GM12865 (cell line): ENCODE measurements at regions not wholly inside any gene's neighbourhood (a gene's known extent, or its start where the extent isn't known, plus 50 kb on each side); places are given as distances from the start of the nearest gene placed in this dataset.

Experiments
- DNase-seq: peaks from one replicate; pipeline ENCODE4 v3.0.0; 2010; ENCODE audit warnings: low read depth
- H3K4me3 ChIP-seq: 2 replicates; pipeline ENCODE4 v1.5.1; 2011; ENCODE audit warnings: mild to moderate bottlenecking, low read depth, low read length, control low read depth
- TF ChIP-seq, protein P1 (sequence below): IDR thresholded peaks from 2 replicates; pipeline ENCODE4 v1.5.1; 2011; ENCODE audit warnings: low read length, control low read depth, low read depth, inconsistent platforms; ENCODE audit not compliant: insufficient read depth; ENCODE audit errors: missing control alignments

DNA sequence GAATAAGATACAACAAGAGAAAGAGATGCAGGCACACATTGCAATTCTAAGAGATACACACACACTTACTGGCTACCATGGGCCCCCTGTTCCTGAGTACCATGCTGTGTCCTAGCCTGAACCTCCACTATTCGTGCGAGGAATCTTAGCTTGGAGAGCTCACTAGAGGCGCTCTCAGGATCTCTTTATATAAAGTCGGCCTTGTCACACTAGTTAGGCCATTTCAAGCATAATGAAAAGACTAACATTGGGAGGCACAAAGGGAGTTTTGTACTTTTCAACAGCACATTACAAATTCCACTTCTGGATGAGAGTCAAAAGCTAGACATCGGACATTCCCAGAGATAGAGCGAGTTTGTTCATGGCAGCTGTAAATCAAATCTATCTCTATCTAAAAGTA is 365.2 kb downstream of the DSEL start:
- no peak overlapping the region for H3K4me3 ChIP-seq
- TF ChIP-seq, protein P1, sequence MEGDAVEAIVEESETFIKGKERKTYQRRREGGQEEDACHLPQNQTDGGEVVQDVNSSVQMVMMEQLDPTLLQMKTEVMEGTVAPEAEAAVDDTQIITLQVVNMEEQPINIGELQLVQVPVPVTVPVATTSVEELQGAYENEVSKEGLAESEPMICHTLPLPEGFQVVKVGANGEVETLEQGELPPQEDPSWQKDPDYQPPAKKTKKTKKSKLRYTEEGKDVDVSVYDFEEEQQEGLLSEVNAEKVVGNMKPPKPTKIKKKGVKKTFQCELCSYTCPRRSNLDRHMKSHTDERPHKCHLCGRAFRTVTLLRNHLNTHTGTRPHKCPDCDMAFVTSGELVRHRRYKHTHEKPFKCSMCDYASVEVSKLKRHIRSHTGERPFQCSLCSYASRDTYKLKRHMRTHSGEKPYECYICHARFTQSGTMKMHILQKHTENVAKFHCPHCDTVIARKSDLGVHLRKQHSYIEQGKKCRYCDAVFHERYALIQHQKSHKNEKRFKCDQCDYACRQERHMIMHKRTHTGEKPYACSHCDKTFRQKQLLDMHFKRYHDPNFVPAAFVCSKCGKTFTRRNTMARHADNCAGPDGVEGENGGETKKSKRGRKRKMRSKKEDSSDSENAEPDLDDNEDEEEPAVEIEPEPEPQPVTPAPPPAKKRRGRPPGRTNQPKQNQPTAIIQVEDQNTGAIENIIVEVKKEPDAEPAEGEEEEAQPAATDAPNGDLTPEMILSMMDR = no peak
- no peak for DNase-seq

DNA sequence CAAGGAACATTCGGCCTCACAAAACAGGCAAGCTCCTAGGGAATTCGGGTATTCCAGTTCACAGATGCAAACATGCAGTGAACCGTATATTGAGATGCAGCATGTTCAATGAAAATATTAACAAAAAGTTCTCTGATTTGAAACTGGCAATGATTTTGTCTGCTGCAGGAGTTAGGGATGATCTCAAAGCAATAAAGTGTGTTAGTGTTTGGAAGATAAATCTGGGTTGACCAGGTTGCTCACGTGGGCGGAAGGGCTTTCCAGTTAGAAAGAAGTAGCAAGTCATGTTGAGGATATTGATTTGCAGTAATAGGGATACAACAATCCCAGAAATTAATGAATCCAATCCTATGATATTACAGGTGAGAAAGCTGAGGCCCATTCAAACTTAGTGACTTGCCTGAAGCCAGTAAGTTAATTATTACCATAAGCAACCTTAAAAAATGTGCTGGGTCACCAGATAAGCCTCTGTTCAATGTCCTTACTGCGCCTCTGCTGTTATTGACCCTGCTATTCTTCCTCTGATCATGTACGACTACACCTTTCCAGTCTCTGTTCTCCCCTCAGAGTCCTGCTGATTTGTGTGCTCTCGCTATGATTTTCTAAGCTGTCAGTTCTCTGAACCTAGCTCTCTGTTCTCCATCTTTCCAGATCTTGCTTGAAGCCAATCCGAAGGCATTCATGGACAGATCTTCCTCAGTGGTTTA is 370.8 kb downstream of the DSEL start:
- DNase-seq = no peak
- H3K4me3 ChIP-seq = no peak overlapping the region
- TF ChIP-seq, protein P1 = no peak

DNA sequence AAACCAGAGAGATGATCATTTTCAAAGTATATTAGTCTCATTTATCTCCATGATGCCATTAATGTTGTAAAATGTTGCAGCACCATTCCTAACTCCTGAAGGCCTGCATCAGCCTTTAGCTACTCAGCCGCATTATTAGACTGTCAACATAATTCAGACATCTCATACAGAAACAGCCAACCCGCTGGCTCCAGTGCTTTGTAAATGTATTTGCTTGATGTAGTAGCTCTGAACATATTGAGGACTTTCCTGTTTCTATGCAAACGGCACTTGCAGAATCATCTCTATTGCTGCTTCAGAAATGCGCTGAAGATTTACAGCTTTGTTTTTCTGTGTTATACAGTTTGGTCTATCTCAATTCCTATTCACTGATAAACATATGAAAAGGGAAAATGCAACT is 372.2 kb downstream of the DSEL start:
- TF ChIP-seq, protein P1 = no peak
- no peak for DNase-seq

DNA sequence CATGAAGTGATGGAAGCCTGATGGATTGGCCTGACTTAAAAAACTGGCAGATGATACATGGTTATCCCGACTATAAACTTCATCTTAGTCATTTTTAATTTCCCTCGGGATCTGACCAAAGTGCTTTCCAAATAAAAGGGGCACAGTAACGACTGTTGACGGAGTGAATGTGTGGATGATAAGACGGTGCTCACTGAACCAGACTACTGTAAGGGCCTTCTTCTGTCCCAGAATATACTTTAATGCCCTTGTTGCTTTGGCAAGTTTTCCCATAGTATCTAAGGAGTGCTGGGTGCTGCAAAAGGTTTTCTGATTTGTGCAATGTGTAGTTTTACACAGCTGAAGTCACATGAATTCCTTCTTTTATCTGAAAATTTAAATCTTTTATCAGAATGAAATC is 373.5 kb downstream of the DSEL start:
- TF ChIP-seq, protein P1 = no peak
- H3K4me3 ChIP-seq = no peak overlapping the region
- DNase-seq = no peak

More for the DNA sequence above, 372.2 kb downstream of the DSEL start:
- H3K4me3 ChIP-seq = no peak overlapping the region

DNA sequence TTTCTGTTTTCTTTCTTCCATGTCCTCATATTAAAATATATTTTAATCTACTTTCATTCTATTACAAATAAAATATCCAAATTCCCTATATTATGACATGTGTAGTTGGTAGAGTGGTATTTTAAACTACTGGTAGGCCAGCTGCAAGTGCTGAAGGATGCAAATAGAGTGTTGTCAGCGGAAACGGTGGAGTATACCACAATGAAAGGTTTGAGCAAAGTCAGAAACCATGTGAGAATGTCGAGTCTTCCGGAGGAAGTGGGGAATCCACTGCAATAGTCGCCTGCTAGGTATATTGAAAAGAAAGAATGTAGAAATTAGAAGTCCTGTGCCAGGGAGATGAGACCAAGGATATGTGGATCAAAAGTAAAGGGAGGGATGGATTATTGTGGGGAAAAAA is 373.9 kb downstream of the DSEL start:
- no peak overlapping the region for H3K4me3 ChIP-seq
- no peak for DNase-seq
- TF ChIP-seq, protein P1 = no peak

DNA sequence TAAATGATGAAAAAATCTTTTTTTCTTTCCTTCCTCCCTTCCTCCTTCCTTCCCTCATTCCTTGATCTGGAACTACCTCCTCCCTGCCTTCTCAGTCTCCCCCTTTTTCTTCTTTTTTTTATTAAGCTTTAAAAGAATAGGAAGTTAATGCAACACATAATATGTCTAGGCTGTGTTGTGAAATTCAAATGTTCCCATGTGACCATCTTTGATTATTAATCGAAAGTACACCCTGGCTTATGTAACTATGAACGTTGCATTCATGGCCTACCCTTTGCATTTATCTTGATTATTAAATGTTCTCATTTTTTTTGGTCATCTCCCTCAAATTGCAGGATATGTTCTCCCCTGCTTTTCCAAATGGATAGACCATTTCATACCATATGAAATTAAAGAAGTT is 376.0 kb downstream of the DSEL start:
- no peak overlapping the region for H3K4me3 ChIP-seq
- TF ChIP-seq, protein P1 = no peak
- no peak for DNase-seq

DNA sequence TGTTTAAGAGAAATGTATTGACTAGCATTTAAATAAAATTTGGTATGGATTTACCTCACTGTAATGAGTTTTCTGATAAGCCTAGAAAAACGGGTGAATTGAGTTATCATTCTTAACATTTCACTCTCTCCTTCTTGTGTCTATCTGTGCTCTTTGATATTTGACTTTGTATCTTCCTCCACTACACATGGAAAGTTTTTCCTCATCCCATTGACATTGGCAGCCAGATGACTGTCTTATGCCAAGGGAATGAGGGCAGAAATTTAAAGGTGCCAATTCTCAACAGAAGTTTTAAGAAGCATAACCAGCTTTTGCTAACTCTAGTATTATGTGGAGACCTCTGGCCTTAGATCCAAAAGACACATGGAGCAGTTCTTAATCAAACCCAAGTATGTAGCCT is 376.6 kb downstream of the DSEL start:
- H3K4me3 ChIP-seq = no peak overlapping the region
- TF ChIP-seq, protein P1 = no peak
- DNase-seq = no peak
